WERI-Rb-1 (cell line): ENCODE measurements at regions not wholly inside any gene's neighbourhood (a gene's known extent, or its start where the extent isn't known, plus 50 kb on each side); places are given as distances from the start of the nearest gene placed in this dataset.

Experiments
- DNase-seq: peaks from one replicate; pipeline ENCODE4 v3.0.0-alpha.2; 2020
- H3K27ac ChIP-seq: fragments of 250-450 bp; sonication (Bioruptor Pico); 2 replicates; pipeline ENCODE4 v1.5.1; 2020; ENCODE audit warnings: mild to moderate bottlenecking, moderate library complexity
- H3K27me3 ChIP-seq: fragments of 250-450 bp; sonication (Bioruptor Pico); 2 replicates; pipeline ENCODE4 v1.5.1; 2021; ENCODE audit warnings: mild to moderate bottlenecking, low read depth, moderate library complexity; ENCODE audit not compliant: insufficient read depth, severe bottlenecking
- H3K36me3 ChIP-seq: fragments of 250-450 bp; sonication (Bioruptor Pico); 2 replicates; pipeline ENCODE4 v1.5.1; 2020; ENCODE audit warnings: mild to moderate bottlenecking, moderate library complexity
- H3K4me3 ChIP-seq: 2 replicates; pipeline ENCODE4 v1.5.1; 2011; ENCODE audit warnings: low read depth, mild to moderate bottlenecking, control low read depth, low read length
- H3K9me3 ChIP-seq: fragments of 250-450 bp; sonication (Bioruptor Pico); 2 replicates; pipeline ENCODE4 v1.5.1; 2021; ENCODE audit warnings: mild to moderate bottlenecking, moderate library complexity; ENCODE audit not compliant: severe bottlenecking
- TF ChIP-seq, protein P1 (sequence below): IDR thresholded peaks from 2 replicates; pipeline ENCODE4 v1.5.1; 2011; ENCODE audit warnings: low read depth, mild to moderate bottlenecking, control low read depth, inconsistent platforms, low read length

DNA sequence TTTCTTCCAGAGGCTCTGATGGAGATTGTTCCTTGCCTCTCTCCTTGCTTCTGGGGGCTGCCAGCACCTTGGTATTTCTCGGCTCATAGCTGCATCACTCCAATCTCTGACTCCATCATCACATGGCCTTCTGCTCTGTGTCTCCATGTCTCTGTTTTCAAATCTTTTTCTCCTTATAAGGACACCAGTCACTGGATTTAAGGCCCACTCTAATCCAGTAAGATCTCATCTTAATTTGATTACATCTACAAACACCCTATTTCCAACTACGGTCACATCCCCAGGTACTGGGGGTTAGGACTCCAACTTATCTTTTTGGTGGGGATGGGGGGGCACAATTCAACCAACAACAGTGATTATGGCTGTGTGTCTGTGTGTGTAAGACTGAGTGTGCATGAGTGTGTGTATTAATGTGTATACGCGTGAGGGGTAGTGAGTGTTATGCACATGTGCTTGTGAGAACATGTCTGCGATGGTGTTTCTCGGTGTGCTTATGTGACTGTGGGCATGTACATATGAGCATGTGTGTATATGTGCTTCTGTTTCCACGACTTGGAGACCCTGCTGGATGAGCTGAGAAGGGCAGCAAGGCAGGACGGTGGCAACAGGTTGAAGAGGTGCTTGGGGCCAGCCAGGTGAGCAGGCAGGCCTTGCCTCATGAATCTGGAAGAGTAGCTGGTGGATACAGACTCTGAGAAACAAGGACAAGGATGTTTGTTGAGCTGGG, 130.5 kb downstream of the MRPL14 start:
- Histone ChIP-seq H3K9me3 (no peaks in the 10 kb centered on the region), H3K4me3 (no peak overlapping the region), H3K36me3 (no peaks in the 10 kb centered on the region), H3K27me3 (no peaks in the 10 kb centered on the region), H3K27ac (no peak overlapping the region)
- peak; percentile 51 for DNase-seq
- TF ChIP-seq, protein P1, sequence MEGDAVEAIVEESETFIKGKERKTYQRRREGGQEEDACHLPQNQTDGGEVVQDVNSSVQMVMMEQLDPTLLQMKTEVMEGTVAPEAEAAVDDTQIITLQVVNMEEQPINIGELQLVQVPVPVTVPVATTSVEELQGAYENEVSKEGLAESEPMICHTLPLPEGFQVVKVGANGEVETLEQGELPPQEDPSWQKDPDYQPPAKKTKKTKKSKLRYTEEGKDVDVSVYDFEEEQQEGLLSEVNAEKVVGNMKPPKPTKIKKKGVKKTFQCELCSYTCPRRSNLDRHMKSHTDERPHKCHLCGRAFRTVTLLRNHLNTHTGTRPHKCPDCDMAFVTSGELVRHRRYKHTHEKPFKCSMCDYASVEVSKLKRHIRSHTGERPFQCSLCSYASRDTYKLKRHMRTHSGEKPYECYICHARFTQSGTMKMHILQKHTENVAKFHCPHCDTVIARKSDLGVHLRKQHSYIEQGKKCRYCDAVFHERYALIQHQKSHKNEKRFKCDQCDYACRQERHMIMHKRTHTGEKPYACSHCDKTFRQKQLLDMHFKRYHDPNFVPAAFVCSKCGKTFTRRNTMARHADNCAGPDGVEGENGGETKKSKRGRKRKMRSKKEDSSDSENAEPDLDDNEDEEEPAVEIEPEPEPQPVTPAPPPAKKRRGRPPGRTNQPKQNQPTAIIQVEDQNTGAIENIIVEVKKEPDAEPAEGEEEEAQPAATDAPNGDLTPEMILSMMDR: peak; percentile 50

DNA sequence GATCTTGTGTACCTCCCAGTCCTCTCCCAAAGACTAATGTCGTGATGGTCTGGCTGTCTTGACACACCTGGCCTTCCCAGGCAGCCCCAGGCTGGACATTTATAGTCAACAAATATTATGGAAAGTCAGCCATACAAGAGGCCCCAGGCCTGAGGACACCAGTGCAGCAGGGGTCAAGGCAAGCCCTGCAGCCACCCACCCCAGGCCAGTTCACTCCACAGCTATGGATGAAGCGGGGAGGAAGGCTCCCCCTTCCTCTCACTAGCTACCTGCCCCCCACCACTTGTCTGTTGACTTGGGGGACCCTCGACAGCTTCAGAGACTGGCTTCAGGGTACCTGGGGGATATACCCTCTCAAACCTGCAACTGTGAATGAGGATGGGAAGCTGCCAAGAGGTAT, 132.1 kb downstream of the MRPL14 start:
- H3K27me3 ChIP-seq: no peaks in the 10 kb centered on the region
- no peak for DNase-seq
- TF ChIP-seq, protein P1: no peak
- no peaks in the 10 kb centered on the region for H3K9me3 ChIP-seq
- H3K36me3 ChIP-seq: no peaks in the 10 kb centered on the region
- H3K27ac ChIP-seq: no peak overlapping the region
- H3K4me3 ChIP-seq: no peak overlapping the region

DNA sequence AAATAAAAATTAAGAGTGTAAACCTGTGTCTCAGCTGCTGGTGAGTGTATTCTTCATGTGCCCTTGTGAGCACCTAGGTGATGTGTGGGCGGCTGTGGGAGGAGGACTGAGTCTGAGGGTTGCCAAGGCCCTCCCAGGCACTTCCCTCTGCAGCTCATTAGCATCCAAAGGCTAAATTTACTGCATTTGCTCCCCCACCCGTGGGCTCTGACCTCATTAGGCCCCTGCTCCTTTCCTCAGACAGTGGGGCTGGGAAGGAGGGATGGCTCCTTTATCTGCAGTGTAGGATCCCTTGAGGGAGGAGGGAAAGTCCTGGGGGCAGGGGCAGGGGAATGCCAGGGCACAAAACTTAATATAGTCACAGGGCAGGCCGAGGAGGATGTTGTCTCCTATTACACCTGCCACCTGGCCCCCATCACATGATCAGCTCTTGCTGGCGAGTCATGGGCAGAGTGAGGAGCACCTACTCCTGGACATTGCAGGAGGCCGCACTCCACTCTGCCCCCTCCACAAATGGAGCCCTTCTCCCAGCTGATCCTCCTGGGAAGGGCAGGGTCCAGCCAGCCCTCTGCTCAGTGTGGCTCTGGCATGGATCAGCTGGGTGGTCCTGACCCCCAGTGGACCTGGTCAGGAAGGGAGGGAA, 133.2 kb downstream of the MRPL14 start:
- Histone ChIP-seq H3K9me3 (no peaks in the 10 kb centered on the region), H3K27me3 (no peaks in the 10 kb centered on the region), H3K4me3 (no peak overlapping the region), H3K27ac (no peak overlapping the region), H3K36me3 (no peaks in the 10 kb centered on the region)
- no peak for DNase-seq
- TF ChIP-seq, protein P1: no peak; the same call in 1 of the 2 replicates

DNA sequence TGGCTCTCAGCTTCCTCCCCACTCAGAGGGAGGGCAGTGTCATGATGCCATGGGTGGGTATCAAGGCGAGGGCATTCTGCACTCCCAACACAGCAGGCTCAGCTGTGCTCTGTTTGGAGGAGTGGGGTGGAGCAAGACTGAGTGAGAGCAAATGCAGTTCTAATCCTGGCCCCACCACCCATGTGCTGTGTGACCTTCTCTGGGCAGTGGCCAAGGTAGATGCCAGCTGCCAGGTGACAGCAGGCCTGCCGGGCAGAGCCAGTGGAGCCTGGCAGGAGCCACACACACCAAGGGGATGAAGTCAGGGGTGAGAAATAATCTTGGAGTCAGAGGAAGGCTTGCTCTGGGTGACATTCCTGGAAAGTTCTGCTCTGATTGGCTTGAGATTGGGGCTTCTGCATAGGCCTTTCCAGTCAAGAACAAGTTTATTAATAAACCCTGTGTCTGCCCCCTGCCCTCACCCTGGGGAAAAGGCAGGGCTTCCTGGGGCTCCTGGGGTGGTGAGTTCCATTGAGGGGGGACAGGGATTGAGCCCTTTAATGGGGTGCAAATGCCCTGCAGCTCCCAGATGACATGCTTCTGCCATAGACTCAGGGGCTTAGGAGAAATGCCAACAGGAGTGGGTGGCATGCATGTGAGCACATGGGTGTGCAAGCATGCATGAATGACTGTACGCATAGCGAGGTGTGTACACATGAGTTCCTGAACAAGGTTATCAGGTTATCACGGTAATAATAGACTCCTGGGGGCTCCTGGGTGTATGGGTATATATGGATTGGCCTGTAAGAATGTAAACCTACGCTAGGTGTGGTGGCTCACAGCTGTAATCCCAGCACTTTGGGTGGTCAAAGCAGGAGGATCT, 134.2 kb downstream of the MRPL14 start:
- Histone ChIP-seq H3K27ac (no peak overlapping the region), H3K9me3 (no peaks in the 10 kb centered on the region), H3K36me3 (no peaks in the 10 kb centered on the region), H3K4me3 (no peak overlapping the region), H3K27me3 (no peaks in the 10 kb centered on the region)
- TF ChIP-seq, protein P1: no peak
- no peak for DNase-seq

DNA sequence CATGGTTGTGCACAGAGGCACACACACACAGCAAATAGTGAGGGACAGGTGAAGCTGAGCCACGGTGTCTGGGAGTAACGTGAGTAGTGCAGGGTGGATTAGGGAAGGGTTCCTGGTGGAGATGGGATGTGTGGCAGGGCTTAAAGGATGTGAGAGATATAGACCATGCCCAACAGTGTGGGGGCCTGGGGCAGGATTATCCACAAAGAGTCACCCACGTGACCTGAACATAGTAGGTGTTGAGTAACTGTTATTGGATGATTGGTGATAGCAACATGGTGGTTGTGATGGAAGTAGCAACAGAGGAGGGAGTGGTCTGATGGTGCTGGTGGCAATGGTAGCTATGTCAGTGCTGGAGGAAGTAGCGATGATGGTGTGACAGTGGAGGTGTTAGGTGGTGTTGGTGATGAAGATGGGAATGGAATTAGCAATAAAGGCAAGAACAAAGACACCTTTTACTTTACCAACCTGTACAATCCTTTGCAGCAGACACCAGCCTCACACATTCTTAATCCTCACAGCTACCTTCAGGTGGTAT, 135.1 kb downstream of the MRPL14 start:
- Histone ChIP-seq H3K36me3 (no peaks in the 10 kb centered on the region), H3K27ac (no peak overlapping the region), H3K4me3 (no peak overlapping the region), H3K9me3 (no peaks in the 10 kb centered on the region), H3K27me3 (no peaks in the 10 kb centered on the region)
- no peak for DNase-seq
- TF ChIP-seq, protein P1: no peak
